GM19455 (cell line): ENCODE measurements at regions not wholly inside any gene's neighbourhood (a gene's known extent, or its start where the extent isn't known, plus 50 kb on each side); places are given as distances from the start of the nearest gene placed in this dataset.
"Not testable (repeated sequence)": the region's sequence is repeated elsewhere in the genome, so short reads cannot be mapped to it uniquely, and the experiment has no call there.

Experiments used
- ATAC-seq: cut with Tn5 transposase; IDR thresholded peaks from one replicate; pipeline ENCODE4 v1.9.1; 2021; ENCODE audit not compliant: unreplicated experiment

DNA sequence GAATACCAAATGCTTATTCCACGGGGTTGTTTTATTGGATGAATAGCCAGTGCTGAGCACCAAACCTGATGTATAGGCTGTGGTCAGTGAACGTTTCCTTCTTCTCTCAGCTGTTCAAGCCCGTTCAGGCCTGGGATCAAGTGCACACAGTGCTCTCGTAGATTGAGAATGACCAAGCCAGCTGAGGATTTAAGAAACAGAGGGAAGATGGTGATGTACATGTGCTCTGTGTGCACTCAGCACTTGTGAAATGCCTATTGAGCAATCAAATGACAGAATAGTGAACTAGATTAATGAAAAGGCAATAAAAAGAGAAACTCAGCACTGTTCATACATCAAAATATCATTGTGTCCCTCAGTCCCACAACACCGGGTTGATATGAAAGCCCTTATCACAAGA is 302.5 kb downstream of the BMPER start:
- no peak for ATAC-seq

DNA sequence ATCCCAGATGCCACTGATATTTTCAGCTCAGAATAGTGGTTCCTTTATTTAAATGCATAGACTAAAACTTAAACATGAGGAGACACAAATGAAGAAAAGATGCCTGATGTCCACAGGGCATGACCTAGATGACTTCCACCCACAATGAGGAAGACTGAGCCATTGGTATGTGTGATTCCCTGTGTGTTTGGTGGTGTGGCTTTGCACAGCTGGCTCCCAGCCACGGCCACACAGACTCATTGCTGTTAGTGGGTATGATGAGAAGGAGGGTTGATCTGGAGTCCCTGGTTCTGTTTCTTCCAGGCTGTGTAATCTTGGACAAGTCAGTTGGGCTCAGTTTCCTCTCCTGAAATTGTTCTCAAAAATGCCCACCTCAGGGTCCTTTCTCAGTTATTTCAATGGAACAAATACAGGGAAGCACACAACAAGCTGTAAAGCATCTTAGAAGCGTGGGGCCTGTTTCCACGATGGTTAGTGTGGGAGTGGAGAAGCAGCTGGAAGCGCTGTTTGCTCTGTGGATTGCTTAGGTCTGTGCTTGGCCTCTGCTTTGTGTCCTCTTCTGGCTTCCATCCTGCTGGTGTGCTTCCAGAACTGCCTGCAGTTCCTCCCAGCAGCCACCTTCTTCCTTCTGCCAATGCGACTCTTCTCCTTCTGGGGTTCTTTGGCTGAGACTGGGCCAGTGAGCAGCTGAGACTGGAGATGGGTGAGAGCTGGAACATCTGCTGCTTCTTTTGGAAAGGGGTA is 303.7 kb downstream of the BMPER start:
- no peak for ATAC-seq

DNA sequence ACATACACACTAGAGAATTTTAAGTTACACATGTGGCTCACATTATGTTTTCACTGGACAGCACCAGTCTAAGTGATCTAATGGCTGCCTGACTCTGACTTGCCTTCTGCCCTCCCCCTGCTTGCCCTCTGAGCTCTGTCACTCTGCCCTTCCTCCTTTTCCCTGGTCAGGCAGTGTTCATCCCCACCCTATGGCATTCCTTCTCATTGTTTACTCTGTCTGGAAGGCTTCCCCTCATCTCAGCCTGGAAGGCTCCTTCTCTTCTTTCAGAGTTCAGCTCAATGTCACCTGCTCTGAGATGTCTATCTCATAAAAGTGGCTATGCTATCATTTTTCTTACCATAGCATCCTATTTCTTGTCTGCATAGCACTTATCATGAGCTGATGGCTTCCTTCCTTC is 305.7 kb downstream of the BMPER start:
- no peak for ATAC-seq

DNA sequence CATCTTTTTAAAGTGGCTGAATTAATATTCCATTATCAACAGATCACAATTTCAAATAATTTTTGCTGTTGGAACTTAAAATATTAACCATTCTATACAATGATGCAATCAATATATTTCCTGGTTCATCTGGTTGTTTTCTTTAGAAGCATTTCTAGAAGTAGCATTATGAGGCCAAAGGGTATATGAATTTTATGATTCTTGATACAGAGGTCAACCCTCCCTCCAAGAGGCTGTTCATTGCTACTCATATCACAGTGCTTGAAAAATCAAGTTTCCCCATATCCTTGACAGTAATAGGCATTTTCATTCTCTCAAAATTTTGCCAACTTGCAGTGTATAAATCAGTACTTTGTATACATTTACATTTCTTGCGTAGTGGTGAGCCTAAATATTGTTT is 312.6 kb downstream of the BMPER start:
- no peak for ATAC-seq

DNA sequence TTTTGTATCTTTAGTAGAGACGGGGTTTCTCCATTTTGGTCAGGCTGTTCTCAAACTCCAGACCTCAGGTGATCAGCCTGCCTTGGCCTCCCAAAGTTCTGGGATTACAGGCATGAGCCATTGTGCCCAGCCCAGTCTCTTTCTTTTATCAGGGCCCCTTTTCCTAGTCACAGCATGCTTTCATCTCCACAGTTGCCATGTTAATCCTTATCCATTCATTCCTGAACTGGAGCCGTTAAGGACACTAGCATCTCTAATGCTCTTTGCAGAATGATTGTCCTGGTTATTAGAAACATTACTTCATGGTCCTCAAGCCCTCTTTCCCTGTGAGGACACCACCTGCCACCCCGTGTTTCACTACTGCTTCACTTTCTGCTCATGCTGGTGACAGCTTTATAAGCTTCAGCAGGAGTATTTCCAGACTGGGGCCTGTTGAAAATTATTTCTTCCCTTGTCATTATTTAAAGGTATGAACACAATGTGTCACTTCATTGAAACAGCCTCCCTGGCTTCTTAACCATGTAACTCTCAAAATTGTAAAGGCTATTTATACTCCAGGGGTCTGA is 313.9 kb downstream of the BMPER start:
- ATAC-seq: no peak

DNA sequence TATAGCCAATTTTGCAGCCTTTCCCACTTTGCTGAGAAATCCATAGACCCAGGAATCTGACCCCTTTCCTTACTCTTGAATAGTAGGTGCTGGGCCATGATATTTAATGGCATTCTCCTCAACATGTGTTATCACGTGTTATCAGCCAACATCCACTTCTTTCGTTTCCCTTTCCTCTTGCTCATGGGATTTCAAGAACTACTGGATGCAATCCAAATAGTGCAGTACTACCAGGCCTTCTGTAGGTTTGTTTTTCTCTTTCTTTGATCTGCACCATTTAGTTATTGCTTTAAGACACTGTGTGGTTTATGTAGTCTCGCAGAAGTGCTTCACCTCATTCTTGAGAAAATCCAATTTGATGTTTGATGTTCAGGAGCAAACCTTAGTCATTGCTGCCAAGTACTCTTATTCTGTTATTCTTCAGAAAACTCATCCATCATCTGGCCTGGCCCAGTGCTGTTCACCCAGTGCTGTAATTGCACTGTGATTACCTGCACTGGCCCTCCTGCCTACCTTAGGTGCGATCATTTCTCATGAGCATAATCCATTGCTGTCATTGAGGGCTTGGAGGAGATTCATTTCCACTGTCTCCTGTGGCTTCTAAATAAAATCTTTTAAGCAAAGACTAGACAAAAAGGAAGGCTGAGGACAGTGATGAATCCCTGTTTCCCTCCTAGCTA is 315.3 kb downstream of the BMPER start:
- ATAC-seq: no peak

DNA sequence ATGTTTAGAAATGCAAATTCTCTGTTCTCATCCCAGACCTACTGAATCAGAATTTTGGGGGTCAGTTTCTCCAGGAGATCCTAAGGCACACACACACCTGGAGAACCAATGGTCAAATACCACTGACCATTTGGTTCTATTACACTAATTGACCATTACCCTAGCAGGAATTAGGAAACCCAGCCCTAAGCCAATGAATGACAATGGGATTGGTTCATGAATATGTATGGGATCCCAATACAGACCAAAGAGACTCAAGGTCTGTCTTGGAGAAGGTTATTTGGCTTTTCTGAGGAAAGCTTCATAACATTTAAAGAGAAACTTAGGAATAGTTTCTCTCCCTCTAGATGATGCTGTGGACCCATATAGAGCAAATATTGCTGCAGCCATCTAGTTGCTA is 317.0 kb downstream of the BMPER start:
- ATAC-seq: no peak

DNA sequence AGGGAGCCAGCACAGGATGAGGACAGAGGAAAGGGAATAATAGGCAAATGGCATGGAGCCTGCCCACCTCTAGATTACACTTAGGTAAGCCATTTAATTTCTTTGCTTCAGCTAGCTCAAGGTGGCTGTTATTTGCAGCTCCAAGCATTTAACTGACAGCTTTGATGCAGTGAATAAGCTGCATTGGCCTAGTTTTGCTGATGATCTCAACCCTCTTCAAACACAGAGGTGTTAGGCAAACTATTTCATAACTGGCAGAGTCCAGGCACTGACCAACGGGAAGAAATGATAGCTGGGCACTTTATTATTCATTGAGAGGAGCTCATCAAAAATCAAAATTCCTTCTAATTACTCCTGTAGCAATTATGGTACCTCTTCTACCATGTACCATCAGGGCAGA is 317.4 kb downstream of the BMPER start:
- ATAC-seq: no peak

DNA sequence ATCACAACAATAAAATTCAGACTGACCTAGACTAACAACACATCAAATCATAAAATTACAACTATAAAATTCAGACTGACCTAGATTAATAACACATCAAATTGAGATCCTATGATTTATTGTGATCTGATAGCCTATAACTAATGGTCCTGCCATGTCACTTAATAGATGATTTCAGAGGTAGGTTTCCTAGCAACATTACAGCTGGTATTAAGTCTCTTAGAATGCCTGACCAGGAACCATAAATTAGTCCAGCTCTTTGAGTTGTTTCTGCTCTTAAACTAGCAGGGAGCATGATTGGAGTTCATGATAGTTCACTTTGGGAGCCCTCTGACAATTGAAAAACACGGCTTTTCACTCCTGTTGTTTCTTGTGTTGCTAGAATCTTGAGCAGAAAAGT is 318.9 kb downstream of the BMPER start:
- no peak for ATAC-seq

DNA sequence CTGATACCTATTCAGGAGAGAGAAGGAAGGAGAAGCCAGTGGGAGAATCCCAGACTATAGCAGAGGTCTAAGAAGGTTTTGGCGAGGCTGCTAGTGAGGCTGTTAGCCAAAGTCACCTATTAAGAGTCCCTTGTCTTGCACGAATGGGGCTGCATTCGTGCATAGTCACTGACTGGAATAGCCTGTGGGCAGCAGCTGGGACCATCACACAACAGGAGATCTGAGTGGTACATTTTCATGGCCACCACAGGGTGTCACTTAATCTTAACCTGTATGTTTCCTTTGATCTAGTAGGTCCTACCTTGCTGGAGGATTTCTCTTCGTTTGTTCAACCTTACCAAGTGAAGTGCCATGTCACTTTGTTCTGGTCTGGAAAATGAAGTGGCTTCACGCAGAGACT is 319.9 kb downstream of the BMPER start:
- no peak for ATAC-seq

DNA sequence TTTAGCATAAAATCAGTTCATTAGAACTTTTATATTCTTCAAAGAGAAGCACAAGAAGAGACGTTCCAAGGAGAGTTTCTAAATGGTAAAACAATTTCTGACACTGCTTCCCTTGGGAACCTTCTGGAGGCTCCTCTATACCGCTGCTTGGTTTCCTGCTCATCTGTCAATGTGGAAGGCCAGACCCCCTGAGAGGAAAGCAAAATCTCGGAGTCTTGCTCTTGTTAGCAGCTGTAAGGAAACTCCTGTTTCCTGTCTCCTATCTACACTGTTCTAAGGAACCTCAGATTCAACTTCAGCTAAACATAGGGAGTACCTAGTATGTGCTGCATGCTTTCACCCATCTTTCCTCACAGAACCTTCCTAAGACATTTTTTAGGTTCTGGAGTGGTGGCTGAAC is 322.2 kb downstream of the BMPER start:
- ATAC-seq: no peak

DNA sequence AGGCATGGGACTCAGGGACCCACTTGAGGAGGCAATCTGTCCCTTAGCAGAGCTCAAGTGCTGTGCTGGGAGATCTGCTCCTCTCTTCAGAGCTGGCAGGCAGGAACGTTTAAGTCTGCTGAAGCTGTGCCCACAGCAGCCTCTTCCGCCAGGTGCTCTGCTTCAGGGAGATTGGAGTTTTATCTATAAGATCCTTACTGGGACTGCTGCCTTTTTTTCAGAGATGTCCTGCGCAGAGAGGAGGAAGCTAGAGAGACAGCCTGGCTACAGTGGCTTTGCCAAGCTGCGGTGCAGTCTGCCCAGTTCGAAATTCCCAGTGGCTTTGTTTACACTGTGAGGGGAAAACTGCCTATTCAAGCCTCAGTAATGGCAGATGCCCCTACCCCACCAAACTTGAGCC is 329.8 kb downstream of the BMPER start:
- ATAC-seq: not testable (repeated sequence)

DNA sequence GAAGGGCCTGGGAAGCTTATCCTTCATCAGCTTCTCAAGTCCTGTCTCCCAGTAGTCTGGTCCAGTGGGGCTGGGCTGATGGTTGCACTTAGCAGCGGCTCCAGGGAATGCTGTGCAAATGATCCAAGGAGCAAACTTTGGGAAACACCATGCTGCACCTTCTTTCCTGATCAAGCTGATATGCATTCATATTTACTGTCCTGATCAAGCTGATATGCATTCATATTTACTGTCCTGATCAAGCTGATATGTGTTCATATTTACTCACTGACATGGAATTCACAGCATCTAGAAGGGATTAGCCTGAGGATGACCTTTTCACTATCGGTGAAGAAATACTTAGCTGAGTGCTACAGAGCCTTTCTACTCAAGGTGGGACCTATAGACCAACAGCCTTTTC is 330.7 kb downstream of the BMPER start:
- ATAC-seq: no peak

DNA sequence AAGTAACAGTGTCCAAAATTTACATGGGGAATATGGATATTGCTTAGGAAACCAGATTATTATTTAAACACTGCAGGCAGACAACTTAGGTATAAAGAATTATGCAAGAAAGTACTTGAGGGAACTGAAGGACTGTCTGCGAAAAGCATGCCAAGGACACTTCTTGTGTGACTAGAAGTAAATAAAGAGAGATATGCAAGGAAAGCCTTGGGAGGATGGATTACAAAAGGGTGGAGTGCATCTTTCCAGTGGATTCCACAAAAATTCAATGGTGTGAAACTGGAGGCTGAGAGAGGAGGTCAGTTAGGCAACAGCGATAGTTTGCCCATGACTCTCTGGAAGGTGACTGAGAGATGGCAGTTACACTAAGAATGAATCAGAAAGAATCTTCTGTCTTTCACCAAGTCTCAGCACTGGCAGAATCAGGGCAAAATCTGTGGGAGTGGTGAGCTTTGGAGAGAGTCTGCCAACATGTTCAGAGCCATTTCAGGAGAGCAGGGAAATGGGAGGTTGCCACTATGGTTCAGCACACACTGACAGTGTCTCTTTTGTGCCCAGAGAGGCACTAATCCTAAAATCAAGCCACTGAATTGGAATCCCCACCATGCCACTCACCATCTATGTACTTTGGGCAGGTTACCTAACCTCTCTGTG is 331.6 kb downstream of the BMPER start:
- no peak for ATAC-seq

DNA sequence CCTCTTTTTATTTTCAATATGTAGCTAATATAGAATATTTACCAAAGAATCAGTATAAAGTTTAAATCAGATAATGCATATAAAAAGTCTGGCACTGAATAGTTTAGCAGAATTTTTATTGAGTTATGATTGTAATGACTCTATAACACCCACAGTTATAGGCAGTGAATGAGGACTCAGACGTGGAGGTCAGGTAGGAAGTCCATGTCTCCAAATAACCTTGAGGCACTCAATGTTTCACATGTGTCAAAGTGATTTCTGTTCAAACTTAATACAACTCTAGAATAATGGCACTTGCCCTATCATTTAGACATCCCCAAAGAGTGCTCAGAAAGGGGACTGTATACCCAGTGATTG is 332.1 kb downstream of the BMPER start:
- ATAC-seq: no peak

DNA sequence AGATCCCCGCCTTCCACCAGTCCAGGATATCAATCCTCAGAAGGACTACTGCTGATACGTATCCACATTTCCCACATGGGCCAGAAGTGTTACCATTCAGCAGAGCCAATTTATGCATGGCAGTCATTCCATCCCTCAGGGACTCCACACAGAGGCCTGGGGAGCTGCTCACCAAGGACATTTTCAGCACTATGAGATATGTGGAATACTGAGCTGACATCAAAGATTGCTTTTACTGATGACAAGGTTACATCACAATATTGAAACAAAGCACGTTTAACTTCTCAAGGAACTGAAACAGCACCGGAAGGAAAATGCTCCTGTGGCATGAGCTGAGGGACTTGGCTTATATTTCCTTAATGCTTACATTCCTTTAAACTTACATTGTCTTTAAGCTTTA is 335.1 kb downstream of the BMPER start:
- ATAC-seq: no peak

DNA sequence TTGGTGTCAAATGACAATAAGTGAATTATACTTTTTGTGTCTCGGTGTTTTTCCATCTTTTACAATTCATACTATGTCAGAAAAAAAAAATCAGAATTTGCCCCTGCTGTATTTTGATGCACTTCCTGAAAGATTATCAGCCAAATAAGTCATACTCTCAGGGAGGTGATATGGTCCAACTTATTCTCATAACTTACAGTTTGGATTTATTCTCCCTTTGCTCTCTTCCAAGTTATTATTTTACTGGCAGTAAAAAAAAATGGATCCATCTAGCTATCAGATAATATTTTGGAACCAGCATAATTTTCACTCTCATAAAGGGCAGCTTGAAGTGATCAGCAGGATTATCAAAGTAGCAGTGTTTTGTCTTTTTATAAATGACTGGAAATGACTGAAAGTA is 337.1 kb downstream of the BMPER start:
- no peak for ATAC-seq

DNA sequence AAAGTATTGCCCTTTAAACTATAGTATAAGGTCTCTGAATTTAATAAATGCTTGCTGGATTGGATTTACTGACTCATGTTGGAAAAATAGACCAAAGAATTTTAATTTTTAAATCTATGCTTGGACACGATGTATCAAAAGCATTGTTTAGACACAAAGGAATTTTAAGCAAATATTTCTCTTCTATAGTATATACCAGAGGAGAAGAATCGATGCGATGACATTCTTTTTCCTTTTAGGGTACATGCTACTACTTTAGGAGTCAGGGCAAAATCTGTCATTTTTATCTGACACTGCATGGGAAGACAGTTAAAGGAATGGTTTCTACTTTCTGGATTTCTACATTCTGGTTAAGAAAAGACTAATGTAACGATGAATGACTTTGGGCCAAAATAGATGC is 339.9 kb downstream of the BMPER start:
- ATAC-seq: no peak

DNA sequence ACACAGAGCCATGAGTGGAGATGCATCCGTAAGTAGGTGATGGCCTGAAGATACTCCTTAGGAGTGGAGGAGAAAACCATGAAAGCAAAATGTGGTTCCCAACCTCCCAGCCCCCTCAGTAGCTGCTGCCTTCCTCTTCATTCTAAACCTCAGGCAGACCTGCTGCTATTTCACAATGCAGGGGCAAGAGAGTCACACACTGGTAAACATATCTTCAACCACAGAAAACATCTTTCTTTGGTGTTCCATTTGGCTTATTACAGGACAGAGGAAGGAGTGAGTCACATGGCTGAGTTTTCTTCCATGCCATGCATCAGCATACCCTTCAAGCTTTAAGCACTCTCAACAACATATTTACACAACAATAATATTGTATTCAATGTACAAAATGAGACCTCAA is 342.1 kb downstream of the BMPER start:
- no peak for ATAC-seq

DNA sequence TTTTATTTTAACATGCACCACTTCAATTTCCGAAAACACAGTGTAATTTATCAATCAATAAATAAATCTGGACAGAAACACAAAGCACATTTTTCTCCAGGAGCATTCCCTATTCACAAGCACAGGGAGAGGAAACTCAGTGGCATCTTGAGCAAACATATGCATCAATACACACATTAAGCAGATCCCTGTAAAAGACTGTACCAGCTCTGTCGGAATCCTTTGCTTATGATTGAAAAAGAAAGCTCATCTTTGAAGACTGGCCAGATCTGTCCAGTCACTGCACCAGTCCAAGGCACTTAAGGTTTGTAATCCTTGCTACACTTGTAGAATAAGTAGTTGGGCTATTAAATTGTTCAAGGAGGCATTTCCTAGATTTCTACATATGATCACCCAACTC is 343.9 kb downstream of the BMPER start:
- no peak for ATAC-seq

DNA sequence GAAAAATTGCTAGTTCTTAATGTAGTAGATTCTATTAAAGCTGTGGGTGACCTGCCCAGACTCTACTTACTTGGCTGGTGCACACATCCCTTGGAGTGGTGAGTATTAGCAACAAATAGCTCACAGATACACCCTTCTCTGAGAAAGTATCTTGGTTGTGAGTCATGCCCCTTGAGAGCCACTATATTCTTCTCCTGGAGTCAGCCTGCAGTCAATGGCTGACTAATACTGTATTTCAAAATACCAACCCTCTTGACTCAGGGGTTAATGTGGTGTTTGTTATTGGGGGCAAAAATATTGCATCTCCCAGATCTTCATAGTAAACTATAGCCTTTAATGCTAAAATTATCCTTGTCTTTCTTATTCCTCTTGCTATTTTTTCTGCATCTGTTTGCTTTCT is 354.9 kb downstream of the BMPER start:
- ATAC-seq: no peak

DNA sequence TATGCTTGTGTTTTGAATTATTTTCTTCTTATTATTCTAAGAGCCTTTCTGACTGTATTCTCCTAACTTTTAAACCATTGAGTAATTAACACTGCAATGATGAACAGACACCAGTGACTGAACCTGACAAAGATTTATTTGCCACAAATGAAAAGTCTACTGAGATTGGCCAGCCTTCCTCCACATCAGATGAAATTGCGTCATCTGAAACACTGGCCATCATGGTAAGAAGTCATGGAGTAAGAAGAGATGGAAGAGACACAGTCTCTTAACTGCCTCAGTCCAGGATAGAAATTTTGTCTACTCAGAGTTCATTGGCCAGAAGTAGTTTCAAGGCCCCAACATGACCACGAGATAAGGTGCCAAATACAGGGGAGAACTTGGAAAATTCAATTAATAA is 357.8 kb downstream of the BMPER start:
- no peak for ATAC-seq
